ENCODE measurements at regions not wholly inside any gene's neighbourhood (a gene's known extent, or its start where the extent isn't known, plus 50 kb on each side); places are given as distances from the start of the nearest gene placed in this dataset.

GRCh38 chr5:133681896-133682295 is 69.6 kb upstream of the FSTL4 start:
- in situ Hi-C loops (cut with HindIII; ENCODE audit: low pct_unique_long_range_greater_than_20kb, low sequenced_read_pairs) = no loop called here
- no peak for TF ChIP-seq JUND (IDR thresholded peaks at IDR 0.05; ENCODE audit: low read depth)

GRCh38 chr5:133680830-133681565 is 68.7 kb upstream of the FSTL4 start:
- in situ Hi-C loops (cut with HindIII; ENCODE audit: low pct_unique_long_range_greater_than_20kb, low sequenced_read_pairs) = no loop called here
- DNase-seq (ENCODE audit: low read depth in 1 of 2, low spot score in 1 of 2) = no peak

More at GRCh38 chr5:133681896-133682295, 69.6 kb upstream of the FSTL4 start:
- DNase-seq (ENCODE audit: low read depth in 1 of 2, low spot score in 1 of 2) = no peak

GRCh38 chr5:133679534-133679933 is 67.2 kb upstream of the FSTL4 start:
- no peak for TF ChIP-seq JUND (IDR thresholded peaks at IDR 0.05; ENCODE audit: low read depth)
- in situ Hi-C loops (cut with HindIII; ENCODE audit: low pct_unique_long_range_greater_than_20kb, low sequenced_read_pairs) = no loop called here
- no peak for DNase-seq (ENCODE audit: low read depth in 1 of 2, low spot score in 1 of 2)

More at GRCh38 chr5:133680830-133681565, 68.7 kb upstream of the FSTL4 start:
- no peak for TF ChIP-seq JUND (IDR thresholded peaks at IDR 0.05; ENCODE audit: low read depth)

GRCh38 chr5:133675376-133676154 is 63.2 kb upstream of the FSTL4 start:
- no peak for TF ChIP-seq JUND (IDR thresholded peaks at IDR 0.05; ENCODE audit: low read depth)
- peak in 1 of 2 experiments; percentile 10 for DNase-seq (ENCODE audit: low read depth in 1 of 2, low spot score in 1 of 2)
- in situ Hi-C loops (cut with HindIII; ENCODE audit: low pct_unique_long_range_greater_than_20kb, low sequenced_read_pairs) = no loop called here

GRCh38 chr5:133670336-133670735 is 58.0 kb upstream of the FSTL4 start:
- in situ Hi-C loops (cut with HindIII; ENCODE audit: low pct_unique_long_range_greater_than_20kb, low sequenced_read_pairs) = no loop called here
- no peak for DNase-seq (ENCODE audit: low read depth in 1 of 2, low spot score in 1 of 2)

GRCh38 chr5:133669472-133669871 is 57.1 kb upstream of the FSTL4 start:
- no peak for DNase-seq (ENCODE audit: low read depth in 1 of 2, low spot score in 1 of 2)
- no peak for TF ChIP-seq JUND (IDR thresholded peaks at IDR 0.05; ENCODE audit: low read depth)
- in situ Hi-C loops (cut with HindIII; ENCODE audit: low pct_unique_long_range_greater_than_20kb, low sequenced_read_pairs) = no loop called here

More at GRCh38 chr5:133670336-133670735, 58.0 kb upstream of the FSTL4 start:
- no peak for TF ChIP-seq JUND (IDR thresholded peaks at IDR 0.05; ENCODE audit: low read depth)

GRCh38 chr5:133668458-133668857 is 56.1 kb upstream of the FSTL4 start:
- TF ChIP-seq JUND (IDR thresholded peaks at IDR 0.05; ENCODE audit: low read depth) = no peak
- in situ Hi-C loops (cut with HindIII; ENCODE audit: low pct_unique_long_range_greater_than_20kb, low sequenced_read_pairs) = no loop called here
- no peak for DNase-seq (ENCODE audit: low read depth in 1 of 2, low spot score in 1 of 2)

GRCh38 chr5:133667217-133667616 is 54.9 kb upstream of the FSTL4 start:
- TF ChIP-seq JUND (IDR thresholded peaks at IDR 0.05; ENCODE audit: low read depth) = no peak
- DNase-seq (ENCODE audit: low read depth in 1 of 2, low spot score in 1 of 2) = no peak
- in situ Hi-C loops (cut with HindIII; ENCODE audit: low pct_unique_long_range_greater_than_20kb, low sequenced_read_pairs) = no loop called here

GRCh38 chr5:133665571-133665970 is 53.2 kb upstream of the FSTL4 start:
- no peak for DNase-seq (ENCODE audit: low read depth in 1 of 2, low spot score in 1 of 2)
- in situ Hi-C loops (cut with HindIII; ENCODE audit: low pct_unique_long_range_greater_than_20kb, low sequenced_read_pairs) = no loop called here
- no peak for TF ChIP-seq JUND (IDR thresholded peaks at IDR 0.05; ENCODE audit: low read depth)

GRCh38 chr5:133664422-133664821 is 52.1 kb upstream of the FSTL4 start:
- no peak for DNase-seq (ENCODE audit: low read depth in 1 of 2, low spot score in 1 of 2)
- in situ Hi-C loops (cut with HindIII; ENCODE audit: low pct_unique_long_range_greater_than_20kb, low sequenced_read_pairs) = no loop called here
- TF ChIP-seq JUND (IDR thresholded peaks at IDR 0.05; ENCODE audit: low read depth) = no peak

- in situ Hi-C loops (cut with HindIII; ENCODE audit: low pct_unique_long_range_greater_than_20kb, low sequenced_read_pairs) = no loop called here
- no peak for DNase-seq (ENCODE audit: low read depth in 1 of 2, low spot score in 1 of 2)
- no peak for TF ChIP-seq JUND (IDR thresholded peaks at IDR 0.05; ENCODE audit: low read depth)
Measured at GRCh38 chr5:133663397-133664054, 51.2 kb upstream of the FSTL4 start.

- DNase-seq (ENCODE audit: low read depth in 1 of 2, low spot score in 1 of 2) = no peak
- TF ChIP-seq JUND (IDR thresholded peaks at IDR 0.05; ENCODE audit: low read depth) = no peak
- in situ Hi-C loops (cut with HindIII; ENCODE audit: low pct_unique_long_range_greater_than_20kb, low sequenced_read_pairs) = no loop called here
Measured at GRCh38 chr5:133662578-133662977, 50.2 kb upstream of the FSTL4 start.
